ENCODE measurements at regions not wholly inside any gene's neighbourhood (a gene's known extent, or its start where the extent isn't known, plus 50 kb on each side); places are given as distances from the start of the nearest gene placed in this dataset.

GRCh38 chr13:26888632-26889031 lies 128.0 kb upstream of the GPR12 start:
- Mint-ChIP-seq H3K4me1 (ENCODE audit: low read depth, unreplicated experiment) (no peaks in the 10 kb centered on the region), H3K4me3 (ENCODE audit: unreplicated experiment) (no peak overlapping the region), H3K27ac (ENCODE audit: unreplicated experiment) (no peak overlapping the region), H3K27me3 (ENCODE audit: unreplicated experiment) (no peaks in the 10 kb centered on the region), H3K36me3 (ENCODE audit: unreplicated experiment) (peaks cover 9% of the 10 kb centered on the region), H3K9me3 (ENCODE audit: unreplicated experiment) (no peaks in the 10 kb centered on the region)
- DNase-seq, result no peak
- TF ChIP-seq CTCF (IDR thresholded peaks at IDR 0.05; ENCODE audit: partially characterized antibody, unreplicated experiment), result no peak

- Mint-ChIP-seq H3K27me3 (ENCODE audit: unreplicated experiment) (no peaks in the 10 kb centered on the region), H3K36me3 (ENCODE audit: unreplicated experiment) (peaks cover 9% of the 10 kb centered on the region), H3K4me1 (ENCODE audit: low read depth, unreplicated experiment) (no peaks in the 10 kb centered on the region), H3K27ac (ENCODE audit: unreplicated experiment) (no peak overlapping the region), H3K4me3 (ENCODE audit: unreplicated experiment) (no peak overlapping the region), H3K9me3 (ENCODE audit: unreplicated experiment) (no peaks in the 10 kb centered on the region)
- no peak for TF ChIP-seq CTCF (IDR thresholded peaks at IDR 0.05; ENCODE audit: partially characterized antibody, unreplicated experiment)
- DNase-seq, result no peak
These were observed 127.0 kb upstream of the GPR12 start for GRCh38 chr13:26887594-26887993.

GRCh38 chr13:26883613-26884257 lies 123.1 kb upstream of the GPR12 start:
- TF ChIP-seq CTCF (IDR thresholded peaks at IDR 0.05; ENCODE audit: partially characterized antibody, unreplicated experiment), result no peak
- Mint-ChIP-seq H3K4me1 (ENCODE audit: low read depth, unreplicated experiment) (no peaks in the 10 kb centered on the region), H3K36me3 (ENCODE audit: unreplicated experiment) (peaks cover 5% of the 10 kb centered on the region), H3K27me3 (ENCODE audit: unreplicated experiment) (no peaks in the 10 kb centered on the region), H3K9me3 (ENCODE audit: unreplicated experiment) (no peaks in the 10 kb centered on the region), H3K4me3 (ENCODE audit: unreplicated experiment) (no peak overlapping the region), H3K27ac (ENCODE audit: unreplicated experiment) (no peak overlapping the region)
- no peak for DNase-seq

GRCh38 chr13:26882731-26883130 lies 122.1 kb upstream of the GPR12 start:
- H3K4me3 Mint-ChIP-seq (ENCODE audit: unreplicated experiment), result no peak overlapping the region
- H3K36me3 Mint-ChIP-seq (ENCODE audit: unreplicated experiment), result peaks cover 11% of the 10 kb centered on the region
- H3K27me3 Mint-ChIP-seq (ENCODE audit: unreplicated experiment), result no peaks in the 10 kb centered on the region
- no peak overlapping the region for H3K27ac Mint-ChIP-seq (ENCODE audit: unreplicated experiment)
- H3K9me3 Mint-ChIP-seq (ENCODE audit: unreplicated experiment), result peaks cover 2% of the 10 kb centered on the region
- H3K4me1 Mint-ChIP-seq (ENCODE audit: low read depth, unreplicated experiment), result no peaks in the 10 kb centered on the region
- TF ChIP-seq CTCF (IDR thresholded peaks at IDR 0.05; ENCODE audit: partially characterized antibody, unreplicated experiment), result no peak
- no peak for DNase-seq

GRCh38 chr13:26881154-26881553 lies 120.6 kb upstream of the GPR12 start:
- Mint-ChIP-seq H3K27me3 (ENCODE audit: unreplicated experiment) (no peaks in the 10 kb centered on the region), H3K4me1 (ENCODE audit: low read depth, unreplicated experiment) (no peaks in the 10 kb centered on the region), H3K4me3 (ENCODE audit: unreplicated experiment) (no peak overlapping the region), H3K27ac (ENCODE audit: unreplicated experiment) (no peak overlapping the region), H3K36me3 (ENCODE audit: unreplicated experiment) (peaks cover 17% of the 10 kb centered on the region), H3K9me3 (ENCODE audit: unreplicated experiment) (peaks cover 2% of the 10 kb centered on the region)
- DNase-seq, result no peak
- TF ChIP-seq CTCF (IDR thresholded peaks at IDR 0.05; ENCODE audit: partially characterized antibody, unreplicated experiment), result no peak
